Transverse colon (tissue), 4 donors: ENCODE measurements at regions not wholly inside any gene's neighbourhood (a gene's known extent, or its start where the extent isn't known, plus 50 kb on each side); places are given as distances from the start of the nearest gene placed in this dataset.

Experiments used
- EP300 ChIP-seq: sonication (generic); formaldehyde crosslinking; IDR thresholded peaks from one replicate; pipeline ENCODE4 v1.6.1; 2017; ENCODE audit warnings: antibody characterized with exemption, low read depth
- POLR2A ChIP-seq: fragments of 450-650 bp; IDR thresholded peaks from one replicate; pipeline ENCODE4 v1.6.1; 2016; ENCODE audit warnings: antibody characterized with exemption, mild to moderate bottlenecking, moderate library complexity
- POLR2AphosphoS5 ChIP-seq, 3 donors: sonication (generic); formaldehyde crosslinking; IDR thresholded peaks; one replicate each; pipeline ENCODE4 v1.6.1; 2016; ENCODE audit warnings: antibody characterized with exemption in 3 of 3
- TF ChIP-seq, protein P1 (sequence below), 5 experiments: fragments of 200-600 bp in 3 of 5; fragments of 450-650 bp in 2 of 5; sonication (generic) in 3 of 5; IDR thresholded peaks; 1 replicate in 2 of 5; 2 replicates in 3 of 5; pipeline ENCODE4 v1.5.1; 2016 to 2017; ENCODE audit warnings: antibody characterized with exemption in 5 of 5, inconsistent platforms in 3 of 5, mild to moderate bottlenecking in 2 of 5, moderate library complexity in 1 of 5

DNA sequence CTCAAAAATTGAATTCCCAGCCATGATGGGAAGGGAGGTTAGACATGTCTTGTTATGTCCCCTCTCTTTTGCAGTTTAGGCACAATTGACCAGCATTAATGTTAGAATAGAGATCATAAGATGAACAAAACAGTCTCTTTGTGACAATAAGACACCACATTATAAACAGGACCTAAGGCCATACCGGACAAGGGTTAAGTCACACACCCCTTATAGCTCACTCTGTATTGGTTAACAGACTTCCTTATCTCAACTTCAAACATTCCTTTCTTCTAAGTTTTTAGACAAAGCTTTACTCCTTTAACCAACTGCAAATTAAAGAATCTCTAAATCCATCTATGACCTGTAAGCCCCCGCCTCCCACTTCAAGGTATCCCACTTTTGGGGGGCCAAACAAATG, 81.1 kb upstream of the CPM start:
- TF ChIP-seq, protein P1, sequence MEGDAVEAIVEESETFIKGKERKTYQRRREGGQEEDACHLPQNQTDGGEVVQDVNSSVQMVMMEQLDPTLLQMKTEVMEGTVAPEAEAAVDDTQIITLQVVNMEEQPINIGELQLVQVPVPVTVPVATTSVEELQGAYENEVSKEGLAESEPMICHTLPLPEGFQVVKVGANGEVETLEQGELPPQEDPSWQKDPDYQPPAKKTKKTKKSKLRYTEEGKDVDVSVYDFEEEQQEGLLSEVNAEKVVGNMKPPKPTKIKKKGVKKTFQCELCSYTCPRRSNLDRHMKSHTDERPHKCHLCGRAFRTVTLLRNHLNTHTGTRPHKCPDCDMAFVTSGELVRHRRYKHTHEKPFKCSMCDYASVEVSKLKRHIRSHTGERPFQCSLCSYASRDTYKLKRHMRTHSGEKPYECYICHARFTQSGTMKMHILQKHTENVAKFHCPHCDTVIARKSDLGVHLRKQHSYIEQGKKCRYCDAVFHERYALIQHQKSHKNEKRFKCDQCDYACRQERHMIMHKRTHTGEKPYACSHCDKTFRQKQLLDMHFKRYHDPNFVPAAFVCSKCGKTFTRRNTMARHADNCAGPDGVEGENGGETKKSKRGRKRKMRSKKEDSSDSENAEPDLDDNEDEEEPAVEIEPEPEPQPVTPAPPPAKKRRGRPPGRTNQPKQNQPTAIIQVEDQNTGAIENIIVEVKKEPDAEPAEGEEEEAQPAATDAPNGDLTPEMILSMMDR (IDR thresholded peaks at IDR 0.05), result no peak
- TF ChIP-seq POLR2A (no peak), EP300 (no peak), POLR2AphosphoS5 (IDR thresholded peaks at IDR 0.05) (no peak)
